Testis (tissue), 2 donors: ENCODE measurements at regions not wholly inside any gene's neighbourhood (a gene's known extent, or its start where the extent isn't known, plus 50 kb on each side); places are given as distances from the start of the nearest gene placed in this dataset.

Experiments used
- POLR2A ChIP-seq: fragments of 450-650 bp; IDR thresholded peaks from one replicate; pipeline ENCODE4 v1.6.1; 2017; ENCODE audit warnings: antibody characterized with exemption, mild to moderate bottlenecking, moderate library complexity
- TF ChIP-seq, protein P1 (sequence below), 3 experiments: fragments of 450-650 bp in 2 of 3; fragments of 200-600 bp in 1 of 3; sonication (generic) in 1 of 3; IDR thresholded peaks; one replicate each; pipeline ENCODE4 v1.5.1; 2016 to 2019; ENCODE audit warnings: antibody characterized with exemption in 3 of 3, mild to moderate bottlenecking in 2 of 3, moderate library complexity in 1 of 3

GRCh38 chr4:133921280-133922195, 280.1 kb downstream of the PABPC4L start:
- TF ChIP-seq, protein P1, sequence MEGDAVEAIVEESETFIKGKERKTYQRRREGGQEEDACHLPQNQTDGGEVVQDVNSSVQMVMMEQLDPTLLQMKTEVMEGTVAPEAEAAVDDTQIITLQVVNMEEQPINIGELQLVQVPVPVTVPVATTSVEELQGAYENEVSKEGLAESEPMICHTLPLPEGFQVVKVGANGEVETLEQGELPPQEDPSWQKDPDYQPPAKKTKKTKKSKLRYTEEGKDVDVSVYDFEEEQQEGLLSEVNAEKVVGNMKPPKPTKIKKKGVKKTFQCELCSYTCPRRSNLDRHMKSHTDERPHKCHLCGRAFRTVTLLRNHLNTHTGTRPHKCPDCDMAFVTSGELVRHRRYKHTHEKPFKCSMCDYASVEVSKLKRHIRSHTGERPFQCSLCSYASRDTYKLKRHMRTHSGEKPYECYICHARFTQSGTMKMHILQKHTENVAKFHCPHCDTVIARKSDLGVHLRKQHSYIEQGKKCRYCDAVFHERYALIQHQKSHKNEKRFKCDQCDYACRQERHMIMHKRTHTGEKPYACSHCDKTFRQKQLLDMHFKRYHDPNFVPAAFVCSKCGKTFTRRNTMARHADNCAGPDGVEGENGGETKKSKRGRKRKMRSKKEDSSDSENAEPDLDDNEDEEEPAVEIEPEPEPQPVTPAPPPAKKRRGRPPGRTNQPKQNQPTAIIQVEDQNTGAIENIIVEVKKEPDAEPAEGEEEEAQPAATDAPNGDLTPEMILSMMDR (IDR thresholded peaks at IDR 0.05) = no peak
- TF ChIP-seq POLR2A = no peak
